ENCODE measurements at regions not wholly inside any gene's neighbourhood (a gene's known extent, or its start where the extent isn't known, plus 50 kb on each side); places are given as distances from the start of the nearest gene placed in this dataset.

DNA sequence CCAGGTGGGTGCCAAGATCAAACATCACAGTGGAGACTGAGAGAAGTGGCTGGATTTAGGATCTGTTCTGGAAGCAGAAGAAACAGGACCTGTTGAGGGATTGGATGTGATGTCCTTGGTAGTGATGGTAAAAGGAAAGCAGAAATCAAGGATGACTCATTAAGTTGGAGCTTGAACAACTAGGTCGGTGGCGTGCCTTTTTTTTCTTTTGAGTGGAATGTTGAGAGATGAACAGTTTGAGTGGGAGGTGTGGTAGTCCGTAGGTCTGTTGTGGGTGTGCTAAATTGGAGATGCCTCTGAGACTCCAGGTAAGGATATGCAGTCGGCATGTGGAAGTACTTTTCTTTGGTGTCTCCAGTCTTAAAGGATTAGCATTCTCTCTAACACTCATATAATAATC is 92.1 kb upstream of the IL12B start:
- DNase-seq (ENCODE audit: low spot score): no peak

DNA sequence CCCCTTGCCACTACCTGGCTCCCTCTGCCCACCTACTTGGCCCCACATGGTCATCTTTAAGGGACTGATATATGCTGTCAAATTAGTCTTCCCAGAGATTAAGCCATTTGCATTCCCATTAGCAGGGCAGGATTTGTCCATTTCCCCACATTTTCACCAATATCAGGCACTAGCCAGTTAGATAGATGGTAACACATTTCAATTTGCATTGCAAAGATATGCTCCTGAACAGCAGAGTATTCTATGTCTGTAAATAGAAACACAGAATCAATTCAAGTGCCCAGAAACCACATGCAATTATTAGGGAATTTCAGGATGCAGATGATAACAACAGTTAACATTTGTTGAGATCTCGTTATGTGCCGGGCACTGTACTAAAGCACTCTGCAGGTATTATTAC is 92.6 kb upstream of the IL12B start:
- no peak for DNase-seq (ENCODE audit: low spot score)

DNA sequence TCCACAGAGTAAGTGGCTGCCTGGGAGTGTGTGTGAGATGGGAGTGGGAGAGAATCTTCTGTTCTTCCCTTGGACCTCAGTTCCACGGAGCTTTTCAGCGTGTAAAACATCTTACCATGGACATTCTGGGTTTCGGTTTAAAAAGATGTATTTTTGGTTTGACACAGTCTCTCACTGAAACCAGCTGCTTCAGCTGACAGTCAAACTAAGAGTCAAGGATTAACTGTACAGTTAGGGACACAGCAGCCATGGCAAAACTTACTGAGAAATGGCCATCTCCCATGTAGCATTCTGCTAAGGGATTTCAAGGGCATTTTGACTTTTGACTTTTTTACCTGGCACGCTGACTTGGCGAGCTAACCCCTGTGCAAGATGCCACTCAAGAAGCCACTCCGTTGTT is 93.8 kb upstream of the IL12B start:
- no peak for DNase-seq (ENCODE audit: low spot score)

DNA sequence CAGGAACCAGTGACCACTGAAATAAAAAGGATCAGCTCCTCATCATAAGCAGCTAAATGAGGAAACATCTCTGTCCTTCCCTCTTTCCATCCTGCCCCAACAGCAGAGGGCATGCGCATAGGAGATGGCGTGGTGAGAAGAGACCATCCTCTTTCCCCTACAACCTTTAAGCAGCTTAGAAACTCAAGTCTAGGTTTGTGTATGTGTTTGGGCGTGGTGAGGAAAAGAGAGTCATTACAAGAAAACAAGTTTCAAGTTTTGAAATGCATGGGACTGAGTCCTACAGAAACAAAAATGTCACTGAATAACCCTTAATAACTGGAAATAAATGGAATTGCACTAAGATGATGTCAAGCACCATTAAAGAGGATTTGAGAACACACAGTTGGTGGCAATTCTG is 96.4 kb upstream of the IL12B start:
- DNase-seq (ENCODE audit: low spot score): no peak

DNA sequence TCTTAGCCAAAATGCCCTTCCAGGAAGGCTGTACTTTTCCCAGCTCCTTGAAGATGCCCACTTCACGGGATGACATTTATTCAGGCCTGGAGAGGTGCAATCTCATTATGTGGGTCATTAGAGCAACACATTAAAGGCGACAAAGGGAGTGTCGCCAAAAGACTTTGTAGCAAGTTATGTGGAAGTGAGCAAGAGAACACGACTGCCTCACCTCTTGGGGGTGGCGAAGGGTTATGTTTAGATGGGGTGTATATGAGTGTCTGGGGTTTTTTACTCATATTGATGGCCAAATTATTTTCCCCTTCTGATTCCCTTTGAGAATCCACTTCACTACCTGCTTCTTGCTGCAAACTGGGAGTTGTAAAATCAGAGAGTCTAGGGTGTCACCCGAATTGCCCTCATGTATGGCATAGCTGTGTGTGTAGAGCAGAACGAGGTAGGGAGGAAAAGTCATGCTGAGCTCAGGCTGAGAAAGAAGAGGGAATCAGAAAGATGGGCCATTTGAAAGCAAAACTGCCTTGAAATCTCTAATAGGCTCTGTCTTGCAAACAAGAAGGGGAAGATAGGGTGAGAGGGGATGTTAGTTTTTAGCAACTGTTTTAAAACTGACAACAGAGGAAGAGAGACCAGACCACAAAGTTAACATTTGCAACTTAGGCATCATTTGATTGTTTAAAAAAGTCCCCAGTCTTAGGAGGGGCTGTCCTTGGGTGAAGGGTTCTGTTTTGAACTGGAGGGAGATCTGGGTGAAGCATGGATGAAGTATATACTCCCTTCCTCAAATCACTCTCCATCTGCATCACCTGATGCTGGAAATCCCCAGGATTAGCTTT is 97.1 kb upstream of the IL12B start:
- DNase-seq (ENCODE audit: low spot score): no peak

DNA sequence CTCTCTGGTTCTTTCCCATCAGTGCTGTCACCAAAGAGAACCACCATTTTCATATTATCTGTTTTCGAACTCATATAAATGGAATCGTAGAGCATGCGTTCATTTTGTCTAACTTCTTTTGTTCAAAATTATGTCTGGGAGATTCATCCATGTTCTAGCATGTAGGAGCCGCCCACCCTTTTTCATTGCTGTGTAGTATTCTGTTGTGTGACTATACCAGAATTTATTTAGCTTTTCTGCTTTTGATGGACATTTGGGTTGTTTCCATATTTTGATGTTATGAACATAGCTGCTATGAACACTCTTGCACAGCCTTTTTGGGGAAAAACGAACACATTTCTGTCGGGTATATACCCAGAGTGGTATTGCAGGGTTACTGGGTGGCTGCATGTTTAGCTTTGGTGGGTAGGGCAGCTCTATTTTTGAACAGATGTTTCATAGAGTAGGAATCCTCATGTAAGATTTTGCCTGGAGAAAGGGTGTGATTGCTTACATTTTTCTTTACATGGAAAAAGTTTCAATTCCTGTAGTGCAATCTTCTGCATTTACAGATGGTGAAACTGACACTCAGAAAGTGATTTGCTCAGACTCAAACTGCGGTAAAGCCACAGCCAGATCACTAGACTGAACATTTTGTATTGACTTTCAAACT is 100.2 kb upstream of the IL12B start:
- no peak for DNase-seq (ENCODE audit: low spot score)

DNA sequence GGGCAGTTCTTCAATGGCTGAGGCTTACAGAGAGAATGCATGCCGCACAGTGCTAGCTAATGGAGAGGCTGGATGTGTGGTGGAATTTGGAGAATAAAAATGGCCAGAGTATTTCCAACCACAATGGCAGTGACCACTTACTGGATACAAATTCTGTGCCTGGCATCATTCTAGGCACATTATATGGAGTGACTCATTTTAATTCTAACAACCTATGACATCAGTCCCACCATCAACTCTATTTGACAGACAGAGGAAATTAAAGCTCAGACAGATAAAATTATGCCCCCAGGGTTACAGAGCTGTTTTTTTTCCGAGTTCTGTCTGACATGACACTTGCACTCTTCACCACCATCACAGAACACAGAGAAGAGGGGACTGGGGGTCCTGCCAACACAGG is 105.6 kb upstream of the IL12B start:
- DNase-seq (ENCODE audit: low spot score): no peak

- no peak for DNase-seq (ENCODE audit: low spot score)
Observed at GRCh38 chr5:159438092-159438491, 107.8 kb upstream of the IL12B start.

DNA sequence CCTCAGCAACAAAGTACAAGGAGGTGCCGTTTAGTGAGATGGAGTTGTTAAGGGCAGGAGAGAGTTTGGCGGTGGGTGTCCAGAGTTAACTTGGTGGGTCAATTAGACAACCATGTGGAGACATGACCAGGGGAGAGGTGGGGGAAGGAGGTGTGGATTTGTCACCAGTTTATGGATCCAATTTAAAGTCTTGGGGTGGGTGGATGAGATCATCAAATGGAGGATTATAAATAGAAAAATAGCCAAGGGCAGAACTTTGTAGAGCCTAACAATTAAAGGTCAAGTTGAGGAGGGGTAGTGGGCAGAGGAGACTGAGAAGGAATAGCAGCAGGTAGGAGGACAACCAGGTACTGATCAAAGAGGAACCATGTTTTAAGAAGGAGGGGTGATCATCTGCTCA is 108.7 kb upstream of the IL12B start:
- no peak for DNase-seq (ENCODE audit: low spot score)

- DNase-seq (ENCODE audit: low spot score): no peak
Observed at GRCh38 chr5:159440235-159440634, 109.9 kb upstream of the IL12B start.

DNA sequence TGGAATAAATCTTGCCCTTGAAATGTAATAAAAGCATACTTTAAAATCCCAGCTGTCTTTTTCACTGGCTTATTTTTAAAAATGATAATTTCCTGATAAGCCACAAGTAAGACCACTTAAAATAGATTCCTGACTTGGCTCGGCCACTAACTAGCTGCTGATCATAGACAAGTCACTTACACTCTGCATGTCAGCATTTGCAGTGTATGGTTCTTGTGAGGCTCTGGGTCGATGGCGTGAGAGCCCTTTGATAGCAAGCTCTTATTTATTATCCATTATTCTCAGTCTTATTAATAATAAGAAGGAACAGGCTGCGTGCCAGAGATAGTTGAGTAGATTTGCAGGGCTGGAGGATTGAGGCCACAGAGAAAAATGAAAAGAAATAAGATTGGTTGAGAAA is 110.7 kb upstream of the IL12B start:
- DNase-seq (ENCODE audit: low spot score): no peak

GRCh38 chr5:159441441-159441840 is 111.2 kb upstream of the IL12B start:
- DNase-seq (ENCODE audit: low spot score): no peak

- no peak for DNase-seq (ENCODE audit: low spot score)
Observed at GRCh38 chr5:159442206-159442850, 112.0 kb upstream of the IL12B start.

DNA sequence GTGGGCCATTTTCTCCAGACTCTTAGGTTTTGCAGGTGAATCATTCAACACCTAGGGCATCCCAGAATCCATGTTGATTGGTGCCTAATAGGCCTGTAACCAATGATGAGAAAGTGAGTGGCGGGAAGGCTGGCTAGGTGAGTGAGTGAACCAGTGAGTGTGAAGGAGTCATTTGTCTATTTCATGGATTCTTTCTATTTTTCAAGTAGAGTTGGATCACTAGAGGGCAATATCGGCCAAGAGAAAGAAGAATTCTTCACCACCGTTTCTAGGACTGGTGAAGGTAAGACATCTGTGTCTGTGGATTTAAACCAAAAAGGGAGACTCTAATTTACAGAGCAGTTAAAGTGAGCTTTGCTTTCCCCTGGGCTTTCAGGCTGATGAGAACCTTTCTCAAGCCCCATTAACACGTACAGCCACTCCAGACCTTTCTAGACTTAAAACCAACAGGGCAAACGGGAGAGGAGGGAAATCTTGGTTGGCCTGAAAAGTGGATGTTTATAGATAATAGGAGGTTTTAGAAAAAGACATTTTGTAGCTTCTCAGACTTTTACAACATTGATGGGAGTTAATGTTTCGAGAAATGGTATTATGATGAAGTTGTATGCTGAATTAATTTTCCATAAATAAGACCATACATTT is 114.3 kb upstream of the IL12B start:
- no peak for DNase-seq (ENCODE audit: low spot score)

DNA sequence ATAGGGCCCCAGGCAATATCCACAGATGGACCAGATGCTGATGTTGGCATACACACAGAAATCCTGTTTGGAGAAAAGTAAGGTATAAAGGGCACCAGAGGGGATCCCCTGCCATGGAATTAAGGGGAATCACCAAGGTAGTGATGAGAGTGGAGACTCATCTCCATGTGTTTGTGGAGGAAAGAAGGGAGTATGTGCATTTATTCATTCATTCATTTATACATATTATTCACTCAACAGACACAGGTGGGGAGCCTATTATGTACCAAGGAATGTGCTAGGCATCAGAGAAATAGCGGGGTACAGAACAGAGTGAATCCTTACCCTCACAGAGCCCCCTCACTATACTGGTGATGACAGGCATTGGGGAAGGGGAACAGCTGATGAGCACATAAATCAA is 116.8 kb upstream of the IL12B start:
- no peak for DNase-seq (ENCODE audit: low spot score)

- no peak for DNase-seq (ENCODE audit: low spot score)
Observed at GRCh38 chr5:159448841-159449407, 118.6 kb upstream of the IL12B start.

- no peak for DNase-seq (ENCODE audit: low spot score)
Observed at GRCh38 chr5:159449925-159450324, 119.6 kb upstream of the IL12B start.

DNA sequence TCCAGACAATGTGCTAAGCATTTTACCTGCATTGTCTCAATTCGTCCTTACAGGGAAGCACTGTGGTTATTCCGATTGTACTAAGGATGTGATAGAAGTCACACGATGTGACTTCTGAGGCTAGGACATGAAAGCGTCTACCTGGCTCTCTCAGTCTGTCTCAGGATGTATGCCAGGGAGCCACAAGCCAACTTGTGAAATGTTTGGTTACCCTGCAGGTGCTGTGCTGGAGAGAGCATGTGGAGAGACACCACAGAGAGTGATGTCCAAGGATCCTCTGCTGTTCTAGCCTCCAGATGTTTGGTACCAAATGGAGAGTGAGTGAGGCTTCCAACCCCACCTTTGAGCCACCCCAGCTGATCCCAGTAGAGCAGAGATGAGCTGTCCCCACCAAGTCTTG is 120.1 kb upstream of the IL12B start:
- DNase-seq (ENCODE audit: low spot score): no peak

GRCh38 chr5:159451197-159452052 is 121.1 kb upstream of the IL12B start:
- DNase-seq (ENCODE audit: low spot score): no peak

DNA sequence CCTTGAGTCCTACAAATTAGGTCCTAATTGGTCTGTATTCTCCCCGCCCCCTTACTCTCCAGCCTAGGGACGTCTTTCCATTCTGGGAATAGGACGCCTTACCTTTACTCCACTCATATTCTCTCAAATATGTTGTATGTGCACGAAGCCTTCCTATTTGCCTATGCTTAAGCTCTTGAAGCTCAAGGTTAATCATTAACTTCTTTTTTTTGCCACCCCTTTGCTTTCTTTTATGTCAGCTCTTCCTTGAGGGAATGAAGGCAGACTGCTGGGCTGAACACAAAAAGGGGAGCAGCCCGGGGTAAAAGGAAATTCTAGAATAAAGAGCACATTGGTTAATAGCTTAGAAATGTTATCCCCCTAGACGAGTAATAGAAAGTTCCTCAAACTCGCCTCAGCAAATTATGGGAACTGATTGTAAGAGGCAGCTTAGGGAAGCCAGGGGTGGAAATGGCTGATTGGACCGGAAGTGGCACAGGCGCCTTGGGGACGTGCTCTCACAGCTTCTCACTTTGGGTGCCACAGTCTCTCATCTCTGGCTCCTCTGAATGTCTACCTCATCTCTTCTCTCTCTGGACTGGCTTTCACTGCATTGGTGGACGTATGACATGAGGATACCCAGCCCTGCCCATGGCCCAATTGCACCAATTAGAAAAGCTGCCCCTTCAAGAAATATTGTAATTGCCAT is 122.3 kb upstream of the IL12B start:
- DNase-seq (ENCODE audit: low spot score): no peak
